ENCODE measurements at regions not wholly inside any gene's neighbourhood (a gene's known extent, or its start where the extent isn't known, plus 50 kb on each side); places are given as distances from the start of the nearest gene placed in this dataset.
A peak's percentile ranks its signal among the peaks of the same experiment; 100 is the strongest.

DNA sequence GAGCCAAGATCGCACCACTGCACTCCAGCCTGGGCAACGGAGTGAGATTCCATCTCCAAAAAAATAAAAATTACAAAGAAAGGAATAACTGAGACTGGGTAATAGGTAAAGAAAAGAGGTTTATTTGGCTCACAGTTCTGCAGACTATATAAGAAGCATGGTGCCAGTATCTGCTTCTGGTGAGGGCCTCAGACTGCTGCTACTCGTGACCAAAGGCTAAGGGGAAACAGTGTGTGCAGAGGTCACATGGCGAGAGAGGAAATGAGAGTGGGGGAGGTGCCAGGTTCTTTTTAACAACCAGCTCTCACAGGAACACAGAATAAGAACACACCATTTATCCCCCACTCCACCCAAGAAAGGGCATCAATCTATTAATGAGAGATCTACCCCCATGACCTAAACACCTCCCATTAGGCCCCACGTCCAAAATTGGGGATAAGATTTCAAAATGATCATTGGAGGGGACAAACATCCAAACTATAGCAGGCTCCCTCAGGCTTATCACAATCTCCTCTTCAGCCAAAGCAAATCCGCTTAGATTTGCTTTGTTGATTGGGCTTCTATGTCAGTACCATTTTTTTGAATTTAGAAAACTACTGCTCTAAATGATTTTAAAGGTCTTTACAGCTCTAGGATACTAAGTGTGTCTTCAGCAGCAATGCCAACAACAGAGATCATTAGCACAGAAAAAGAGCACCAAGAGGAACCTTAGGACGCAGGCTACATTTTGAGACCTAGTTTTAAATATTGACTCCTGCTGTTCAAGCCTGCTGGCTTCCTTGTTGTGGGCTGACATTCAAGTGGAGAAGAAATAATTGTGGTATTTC, 84.2 kb upstream of the TBL1XR1 start:
- H3K4me1 ChIP-seq (ENCODE audit: control insufficient read depth in 5 of 5, insufficient read depth in 5 of 5, low read length in 5 of 5) = peaks cover 0 to 22% (median 14%) of the 10 kb centered on the region in 5 donors
- H3K36me3 ChIP-seq (ENCODE audit: control insufficient read depth in 5 of 5, insufficient read depth in 5 of 5, low read length in 5 of 5) = no peaks in the 10 kb centered on the region
- no peak overlapping the region for H3K9ac ChIP-seq (ENCODE audit: low read length in 5 of 5)
- H3K9me3 ChIP-seq (ENCODE audit: control insufficient read depth in 5 of 5, low read length in 5 of 5) = no peaks in the 10 kb centered on the region
- no peak overlapping the region for H3K27ac ChIP-seq (ENCODE audit: low read depth, low read length)
- H3K27me3 ChIP-seq (ENCODE audit: control insufficient read depth in 5 of 5, insufficient read depth in 4 of 5, low read length in 5 of 5) = no peaks in the 10 kb centered on the region
- no peak overlapping the region for H3K4me3 ChIP-seq (ENCODE audit: low read depth in 1 of 5, low read length in 5 of 5)

DNA sequence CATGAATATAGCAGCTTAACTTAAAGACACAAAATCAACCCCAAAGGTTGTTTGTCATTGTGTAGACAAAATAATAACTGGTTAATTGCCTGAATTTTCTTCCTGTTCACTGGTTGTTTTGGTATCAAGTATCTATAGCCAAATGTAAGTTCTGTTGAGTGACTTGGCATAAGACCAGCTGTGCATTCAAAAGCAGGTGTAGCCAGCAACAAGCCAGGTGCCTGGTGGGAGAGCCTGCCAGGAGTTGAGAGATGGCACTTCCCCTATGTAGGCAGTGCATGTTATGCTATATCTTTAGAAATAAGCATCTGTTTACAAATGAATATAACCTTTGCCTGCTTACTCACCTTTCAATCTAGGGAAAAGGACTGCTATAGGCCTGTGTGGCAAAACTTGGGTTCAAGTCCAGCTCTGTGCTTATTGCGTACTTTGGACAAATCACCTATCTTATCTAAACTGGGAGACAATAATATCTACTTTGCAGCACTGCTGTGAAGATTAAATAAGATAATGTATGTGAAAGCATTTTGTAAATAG, 84.9 kb upstream of the TBL1XR1 start:
- H3K36me3 ChIP-seq (ENCODE audit: control insufficient read depth in 5 of 5, insufficient read depth in 5 of 5, low read length in 5 of 5) = no peaks in the 10 kb centered on the region
- peaks cover 0 to 22% (median 14%) of the 10 kb centered on the region in 5 donors for H3K4me1 ChIP-seq (ENCODE audit: control insufficient read depth in 5 of 5, insufficient read depth in 5 of 5, low read length in 5 of 5)
- H3K9me3 ChIP-seq (ENCODE audit: control insufficient read depth in 5 of 5, low read length in 5 of 5) = no peaks in the 10 kb centered on the region
- no peak overlapping the region for H3K9ac ChIP-seq (ENCODE audit: low read length in 5 of 5)
- H3K27ac ChIP-seq (ENCODE audit: low read depth, low read length) = no peak overlapping the region
- no peak overlapping the region for H3K4me3 ChIP-seq (ENCODE audit: low read depth in 1 of 5, low read length in 5 of 5)
- no peaks in the 10 kb centered on the region for H3K27me3 ChIP-seq (ENCODE audit: control insufficient read depth in 5 of 5, insufficient read depth in 4 of 5, low read length in 5 of 5)

DNA sequence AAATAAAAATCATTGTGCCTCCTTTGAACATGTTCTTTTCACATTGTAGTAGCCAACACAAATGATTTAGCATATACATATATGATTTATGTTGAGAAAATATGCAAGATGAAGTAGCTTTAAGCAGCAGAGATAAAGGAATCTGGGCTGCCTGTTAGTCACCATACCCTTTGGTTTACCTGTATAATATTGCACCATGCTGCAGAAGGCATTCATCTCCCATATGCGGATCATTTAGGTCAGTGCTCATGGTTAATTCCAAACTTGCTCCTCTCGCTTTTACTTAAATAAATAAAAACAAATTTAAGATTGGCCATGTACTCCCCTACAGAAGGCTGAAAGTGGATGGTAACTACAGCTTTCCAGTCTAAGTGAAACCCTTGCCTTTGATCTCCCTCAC, 86.7 kb upstream of the TBL1XR1 start:
- H3K4me1 ChIP-seq (ENCODE audit: control insufficient read depth in 5 of 5, insufficient read depth in 5 of 5, low read length in 5 of 5) = peaks cover 0 to 20% (median 14%) of the 10 kb centered on the region in 5 donors

DNA sequence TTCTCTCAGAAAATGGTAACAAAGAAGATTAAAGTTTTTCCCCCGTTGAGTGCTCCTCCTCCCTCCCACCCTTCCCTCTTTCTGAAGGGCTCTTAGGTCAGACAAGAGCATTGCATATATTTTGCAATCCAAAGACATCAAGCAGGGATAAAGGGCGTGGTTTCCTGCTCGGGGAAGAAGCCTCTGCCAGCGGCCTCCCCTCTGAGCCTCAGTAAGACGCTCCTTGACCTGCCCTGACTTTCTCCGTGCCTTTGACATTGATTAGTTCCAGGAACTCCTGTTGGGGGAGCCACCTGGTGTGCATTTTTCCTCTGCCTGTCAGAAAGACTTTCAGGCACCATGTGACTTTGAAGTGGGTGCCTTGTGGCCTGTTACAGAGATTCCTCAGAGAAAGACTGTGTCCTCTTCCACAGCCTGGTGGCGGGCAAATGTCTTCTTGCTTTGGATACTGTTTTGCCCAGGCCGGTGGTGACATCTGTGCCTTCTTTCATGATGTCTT, 87.2 kb upstream of the TBL1XR1 start:
- no peaks in the 10 kb centered on the region for H3K36me3 ChIP-seq (ENCODE audit: control insufficient read depth in 5 of 5, insufficient read depth in 5 of 5, low read length in 5 of 5)
- H3K27me3 ChIP-seq (ENCODE audit: control insufficient read depth in 5 of 5, insufficient read depth in 4 of 5, low read length in 5 of 5) = no peaks in the 10 kb centered on the region
- no peaks in the 10 kb centered on the region for H3K9me3 ChIP-seq (ENCODE audit: control insufficient read depth in 5 of 5, low read length in 5 of 5)
- H3K4me3 ChIP-seq (ENCODE audit: low read depth in 1 of 5, low read length in 5 of 5) = peak overlapping the region in 2 of 5 donors; percentile 1 to 14
- peaks cover 0 to 16% (median 14%) of the 10 kb centered on the region in 5 donors for H3K4me1 ChIP-seq (ENCODE audit: control insufficient read depth in 5 of 5, insufficient read depth in 5 of 5, low read length in 5 of 5)
- H3K27ac ChIP-seq (ENCODE audit: low read depth, low read length) = no peak overlapping the region
- no peak overlapping the region for H3K9ac ChIP-seq (ENCODE audit: low read length in 5 of 5)

More for the DNA sequence above, 86.7 kb upstream of the TBL1XR1 start:
- Histone ChIP-seq H3K36me3 (ENCODE audit: control insufficient read depth in 5 of 5, insufficient read depth in 5 of 5, low read length in 5 of 5) (no peaks in the 10 kb centered on the region), H3K9ac (ENCODE audit: low read length in 5 of 5) (no peak overlapping the region), H3K27ac (ENCODE audit: low read depth, low read length) (no peak overlapping the region), H3K4me3 (ENCODE audit: low read depth in 1 of 5, low read length in 5 of 5) (peak overlapping the region in 2 of 5 donors; percentile 1 to 14), H3K27me3 (ENCODE audit: control insufficient read depth in 5 of 5, insufficient read depth in 4 of 5, low read length in 5 of 5) (no peaks in the 10 kb centered on the region), H3K9me3 (ENCODE audit: control insufficient read depth in 5 of 5, low read length in 5 of 5) (no peaks in the 10 kb centered on the region)

DNA sequence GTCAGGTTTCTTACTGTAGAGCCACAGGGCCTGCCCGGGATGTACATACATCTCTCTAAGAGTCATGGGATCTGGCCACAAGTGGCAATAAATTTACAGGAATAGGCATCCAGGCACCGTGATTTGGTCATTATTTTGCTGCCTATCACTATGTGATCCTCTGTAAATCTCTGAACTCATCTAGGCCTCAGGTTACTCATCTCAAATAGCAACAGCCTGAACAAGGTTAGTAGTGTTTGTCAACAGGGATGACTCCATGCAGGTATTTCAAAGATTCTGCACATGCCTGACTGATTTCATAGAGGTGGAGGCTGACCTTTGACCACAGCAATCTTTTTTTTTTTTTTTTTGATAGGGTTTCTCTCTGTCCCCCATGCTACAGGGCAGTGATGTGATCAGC, 88.8 kb upstream of the TBL1XR1 start:
- H3K27ac ChIP-seq (ENCODE audit: low read depth, low read length) = no peak overlapping the region
- H3K4me3 ChIP-seq (ENCODE audit: low read depth in 1 of 5, low read length in 5 of 5) = no peak overlapping the region
- H3K36me3 ChIP-seq (ENCODE audit: control insufficient read depth in 5 of 5, insufficient read depth in 5 of 5, low read length in 5 of 5) = no peaks in the 10 kb centered on the region
- H3K9me3 ChIP-seq (ENCODE audit: control insufficient read depth in 5 of 5, low read length in 5 of 5) = no peaks in the 10 kb centered on the region
- H3K27me3 ChIP-seq (ENCODE audit: control insufficient read depth in 5 of 5, insufficient read depth in 4 of 5, low read length in 5 of 5) = no peaks in the 10 kb centered on the region
- no peak overlapping the region for H3K9ac ChIP-seq (ENCODE audit: low read length in 5 of 5)
- H3K4me1 ChIP-seq (ENCODE audit: control insufficient read depth in 5 of 5, insufficient read depth in 5 of 5, low read length in 5 of 5) = peaks cover 0 to 17% (median 13%) of the 10 kb centered on the region in 5 donors

DNA sequence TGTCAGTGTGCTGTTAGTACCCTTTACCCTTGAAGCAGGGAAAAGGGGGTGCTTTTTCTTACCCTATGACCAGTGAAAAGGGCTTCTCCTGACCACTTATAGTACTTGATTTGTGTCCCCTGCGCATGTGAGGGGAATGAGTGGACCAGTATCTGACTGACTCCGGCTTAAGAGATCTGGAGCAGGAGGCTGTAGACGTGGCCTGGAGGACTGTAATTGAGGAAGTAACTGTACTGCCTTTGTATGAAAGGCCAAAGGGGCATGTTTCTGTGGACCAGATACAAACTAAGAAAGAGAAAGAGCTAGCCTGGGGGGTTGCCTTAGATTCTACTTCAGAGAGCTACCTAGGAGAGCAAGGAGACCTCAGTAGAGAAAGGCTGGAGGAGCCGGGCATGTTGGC, 89.9 kb upstream of the TBL1XR1 start:
- H3K9me3 ChIP-seq (ENCODE audit: control insufficient read depth in 5 of 5, low read length in 5 of 5) = no peaks in the 10 kb centered on the region
- H3K4me3 ChIP-seq (ENCODE audit: low read depth in 1 of 5, low read length in 5 of 5) = no peak overlapping the region
- H3K9ac ChIP-seq (ENCODE audit: low read length in 5 of 5) = no peak overlapping the region
- no peaks in the 10 kb centered on the region for H3K27me3 ChIP-seq (ENCODE audit: control insufficient read depth in 5 of 5, insufficient read depth in 4 of 5, low read length in 5 of 5)
- H3K4me1 ChIP-seq (ENCODE audit: control insufficient read depth in 5 of 5, insufficient read depth in 5 of 5, low read length in 5 of 5) = peaks cover 0 to 12% (median 9%) of the 10 kb centered on the region in 5 donors
- no peak overlapping the region for H3K27ac ChIP-seq (ENCODE audit: low read depth, low read length)
- no peaks in the 10 kb centered on the region for H3K36me3 ChIP-seq (ENCODE audit: control insufficient read depth in 5 of 5, insufficient read depth in 5 of 5, low read length in 5 of 5)

DNA sequence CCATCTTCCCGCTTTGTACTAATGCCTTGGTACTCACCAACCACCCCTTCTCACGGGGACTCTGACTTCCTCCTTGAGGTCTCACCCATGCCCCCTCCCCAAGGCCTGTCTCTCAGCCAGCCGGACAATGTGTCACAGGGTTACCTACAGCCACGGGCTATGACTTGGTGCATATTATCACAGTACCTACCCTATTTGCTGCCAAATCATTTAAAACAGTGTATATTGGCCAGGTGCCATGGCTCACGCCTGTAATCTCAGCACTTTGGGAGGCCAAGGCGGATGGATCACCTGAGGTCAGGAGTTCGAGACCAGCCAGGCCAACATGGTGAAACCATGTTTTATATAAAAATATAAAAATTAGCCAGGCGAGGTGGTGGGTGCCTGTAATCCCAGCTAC, 93.4 kb upstream of the TBL1XR1 start:
- Histone ChIP-seq H3K4me3 (ENCODE audit: low read depth in 1 of 5, low read length in 5 of 5) (no peak overlapping the region), H3K4me1 (ENCODE audit: control insufficient read depth in 5 of 5, insufficient read depth in 5 of 5, low read length in 5 of 5) (peaks cover 0 to 5% (median 2%) of the 10 kb centered on the region in 5 donors), H3K27ac (ENCODE audit: low read depth, low read length) (no peak overlapping the region), H3K27me3 (ENCODE audit: control insufficient read depth in 5 of 5, insufficient read depth in 4 of 5, low read length in 5 of 5) (no peaks in the 10 kb centered on the region), H3K9ac (ENCODE audit: low read length in 5 of 5) (no peak overlapping the region), H3K9me3 (ENCODE audit: control insufficient read depth in 5 of 5, low read length in 5 of 5) (no peaks in the 10 kb centered on the region), H3K36me3 (ENCODE audit: control insufficient read depth in 5 of 5, insufficient read depth in 5 of 5, low read length in 5 of 5) (no peaks in the 10 kb centered on the region)

DNA sequence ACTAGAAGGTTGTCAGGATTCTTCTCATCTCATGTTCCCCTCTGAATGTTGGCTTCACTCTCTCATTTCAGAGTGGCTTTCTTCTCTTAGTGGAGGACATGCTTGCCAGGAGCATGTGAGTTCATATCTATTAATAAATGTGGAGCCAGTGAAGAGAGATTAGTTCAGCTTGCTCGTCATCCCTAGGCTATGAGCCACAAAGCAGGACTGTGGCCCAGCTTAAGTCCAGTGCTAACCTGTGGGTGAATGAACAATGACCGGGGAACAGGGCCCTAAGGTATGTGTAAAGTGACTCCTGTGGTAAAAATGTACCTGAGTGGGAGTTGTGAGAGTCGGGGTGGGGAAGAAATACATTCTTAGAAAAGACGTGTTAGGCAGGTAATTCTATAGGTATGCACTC, 96.9 kb upstream of the TBL1XR1 start:
- Histone ChIP-seq H3K4me3 (ENCODE audit: low read depth in 1 of 5, low read length in 5 of 5) (no peak overlapping the region), H3K4me1 (ENCODE audit: control insufficient read depth in 5 of 5, insufficient read depth in 5 of 5, low read length in 5 of 5) (peaks cover 0 to 5% (median 2%) of the 10 kb centered on the region in 5 donors), H3K27me3 (ENCODE audit: control insufficient read depth in 5 of 5, insufficient read depth in 4 of 5, low read length in 5 of 5) (no peaks in the 10 kb centered on the region), H3K27ac (ENCODE audit: low read depth, low read length) (no peak overlapping the region), H3K36me3 (ENCODE audit: control insufficient read depth in 5 of 5, insufficient read depth in 5 of 5, low read length in 5 of 5) (no peaks in the 10 kb centered on the region), H3K9me3 (ENCODE audit: control insufficient read depth in 5 of 5, low read length in 5 of 5) (no peaks in the 10 kb centered on the region), H3K9ac (ENCODE audit: low read length in 5 of 5) (no peak overlapping the region)

DNA sequence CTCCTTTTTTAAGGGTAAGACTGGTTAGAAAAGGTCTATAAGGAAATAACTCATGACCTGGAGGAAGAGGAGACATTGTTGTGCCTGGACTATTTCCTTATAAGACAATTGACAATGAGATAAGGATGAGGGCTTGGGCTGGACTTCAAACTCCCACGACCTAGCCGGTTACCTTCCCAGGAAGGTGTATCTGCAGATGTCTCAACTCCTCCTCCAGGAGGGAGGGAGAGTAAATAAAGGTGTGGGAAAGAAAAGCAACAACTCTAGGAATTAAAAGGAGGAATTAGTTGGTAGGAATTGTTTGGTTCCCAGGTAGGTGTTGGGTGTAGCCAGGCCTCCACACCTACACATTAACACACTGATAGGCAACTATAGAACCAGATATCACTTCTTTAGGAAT, 97.8 kb upstream of the TBL1XR1 start:
- Histone ChIP-seq H3K9ac (ENCODE audit: low read length in 5 of 5) (no peak overlapping the region), H3K27ac (ENCODE audit: low read depth, low read length) (no peak overlapping the region), H3K4me1 (ENCODE audit: control insufficient read depth in 5 of 5, insufficient read depth in 5 of 5, low read length in 5 of 5) (peaks cover 0 to 5% (median under 1%) of the 10 kb centered on the region in 5 donors)

DNA sequence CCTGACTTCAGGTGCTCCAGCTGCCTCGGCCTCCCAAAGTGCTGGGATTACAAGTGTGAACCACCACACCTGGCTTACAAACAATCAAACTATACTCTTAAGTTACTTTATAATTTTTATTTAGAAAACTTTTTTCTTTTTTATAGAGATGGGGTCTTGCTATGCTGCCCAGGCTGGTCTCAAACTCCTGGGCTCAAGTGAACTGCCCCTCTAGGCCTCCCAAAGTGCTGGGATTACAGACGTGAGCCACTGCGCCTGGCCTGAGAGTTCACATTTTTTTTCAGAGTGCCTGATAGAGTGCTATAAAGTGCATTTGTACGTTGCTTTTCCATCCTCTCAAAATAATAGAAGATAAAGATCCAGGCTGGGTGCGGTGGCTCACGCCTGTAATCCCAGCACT, 102.0 kb upstream of the TBL1XR1 start:
- Histone ChIP-seq H3K27me3 (ENCODE audit: control insufficient read depth in 5 of 5, insufficient read depth in 4 of 5, low read length in 5 of 5) (no peaks in the 10 kb centered on the region), H3K27ac (ENCODE audit: low read depth, low read length) (no peak overlapping the region), H3K4me1 (ENCODE audit: control insufficient read depth in 5 of 5, insufficient read depth in 5 of 5, low read length in 5 of 5) (peaks cover 2 to 7% (median 5%) of the 10 kb centered on the region in 5 donors), H3K36me3 (ENCODE audit: control insufficient read depth in 5 of 5, insufficient read depth in 5 of 5, low read length in 5 of 5) (no peaks in the 10 kb centered on the region), H3K4me3 (ENCODE audit: low read depth in 1 of 5, low read length in 5 of 5) (no peak overlapping the region), H3K9ac (ENCODE audit: low read length in 5 of 5) (no peak overlapping the region), H3K9me3 (ENCODE audit: control insufficient read depth in 5 of 5, low read length in 5 of 5) (no peaks in the 10 kb centered on the region)

More for the DNA sequence above, 97.8 kb upstream of the TBL1XR1 start:
- no peaks in the 10 kb centered on the region for H3K27me3 ChIP-seq (ENCODE audit: control insufficient read depth in 5 of 5, insufficient read depth in 4 of 5, low read length in 5 of 5)
- no peak overlapping the region for H3K4me3 ChIP-seq (ENCODE audit: low read depth in 1 of 5, low read length in 5 of 5)
- no peaks in the 10 kb centered on the region for H3K9me3 ChIP-seq (ENCODE audit: control insufficient read depth in 5 of 5, low read length in 5 of 5)
- H3K36me3 ChIP-seq (ENCODE audit: control insufficient read depth in 5 of 5, insufficient read depth in 5 of 5, low read length in 5 of 5) = no peaks in the 10 kb centered on the region
